ENCODE measurements at regions not wholly inside any gene's neighbourhood (a gene's known extent, or its start where the extent isn't known, plus 50 kb on each side); places are given as distances from the start of the nearest gene placed in this dataset.

GRCh38 chr3:159785273-159785708, 203.3 kb upstream of the IL12A start (continued):
- TF ChIP-seq, protein P1, sequence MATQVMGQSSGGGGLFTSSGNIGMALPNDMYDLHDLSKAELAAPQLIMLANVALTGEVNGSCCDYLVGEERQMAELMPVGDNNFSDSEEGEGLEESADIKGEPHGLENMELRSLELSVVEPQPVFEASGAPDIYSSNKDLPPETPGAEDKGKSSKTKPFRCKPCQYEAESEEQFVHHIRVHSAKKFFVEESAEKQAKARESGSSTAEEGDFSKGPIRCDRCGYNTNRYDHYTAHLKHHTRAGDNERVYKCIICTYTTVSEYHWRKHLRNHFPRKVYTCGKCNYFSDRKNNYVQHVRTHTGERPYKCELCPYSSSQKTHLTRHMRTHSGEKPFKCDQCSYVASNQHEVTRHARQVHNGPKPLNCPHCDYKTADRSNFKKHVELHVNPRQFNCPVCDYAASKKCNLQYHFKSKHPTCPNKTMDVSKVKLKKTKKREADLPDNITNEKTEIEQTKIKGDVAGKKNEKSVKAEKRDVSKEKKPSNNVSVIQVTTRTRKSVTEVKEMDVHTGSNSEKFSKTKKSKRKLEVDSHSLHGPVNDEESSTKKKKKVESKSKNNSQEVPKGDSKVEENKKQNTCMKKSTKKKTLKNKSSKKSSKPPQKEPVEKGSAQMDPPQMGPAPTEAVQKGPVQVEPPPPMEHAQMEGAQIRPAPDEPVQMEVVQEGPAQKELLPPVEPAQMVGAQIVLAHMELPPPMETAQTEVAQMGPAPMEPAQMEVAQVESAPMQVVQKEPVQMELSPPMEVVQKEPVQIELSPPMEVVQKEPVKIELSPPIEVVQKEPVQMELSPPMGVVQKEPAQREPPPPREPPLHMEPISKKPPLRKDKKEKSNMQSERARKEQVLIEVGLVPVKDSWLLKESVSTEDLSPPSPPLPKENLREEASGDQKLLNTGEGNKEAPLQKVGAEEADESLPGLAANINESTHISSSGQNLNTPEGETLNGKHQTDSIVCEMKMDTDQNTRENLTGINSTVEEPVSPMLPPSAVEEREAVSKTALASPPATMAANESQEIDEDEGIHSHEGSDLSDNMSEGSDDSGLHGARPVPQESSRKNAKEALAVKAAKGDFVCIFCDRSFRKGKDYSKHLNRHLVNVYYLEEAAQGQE (tag by site-specific recombination; IDR thresholded peaks at IDR 0.05), result no peak
- TF ChIP-seq ZNF558 (tag by site-specific recombination; IDR thresholded peaks at IDR 0.05) (peak; percentile 29; the same call in 1 of the 2 replicates), ZBTB21 (tag by site-specific recombination; IDR thresholded peaks at IDR 0.05) (no peak), ZNF280C (tag by site-specific recombination; IDR thresholded peaks at IDR 0.05) (no peak), ZNF221 (tag by site-specific recombination; IDR thresholded peaks at IDR 0.05; ENCODE audit: borderline replicate concordance) (no peak), ZNF692 (tag by site-specific recombination; IDR thresholded peaks at IDR 0.05) (peak; percentile 16; the same call in 1 of the 2 replicates), YY2 (tag by site-specific recombination; IDR thresholded peaks at IDR 0.05) (no peak), ZNF366 (tag by site-specific recombination; conservative IDR thresholded peaks at IDR 0.05) (peak; percentile 56), PRDM4 (tag by site-specific recombination; IDR thresholded peaks at IDR 0.05) (peak; percentile 68), ZNF701 (tag by site-specific recombination; IDR thresholded peaks at IDR 0.05) (no peak), ZNF274 (IDR thresholded peaks at IDR 0.05; ENCODE audit: low read length) (no peak), ZNF274 (tag by site-specific recombination; IDR thresholded peaks at IDR 0.05; ENCODE audit: borderline replicate concordance) (no peak), KLF7 (tag by site-specific recombination; IDR thresholded peaks at IDR 0.05; ENCODE audit: borderline replicate concordance) (no peak), ZNF391 (tag by site-specific recombination; IDR thresholded peaks at IDR 0.05; ENCODE audit: borderline replicate concordance, low read depth) (peak; percentile 34; the same call in 1 of the 2 replicates), ZSCAN23 (tag by site-specific recombination; IDR thresholded peaks at IDR 0.05) (0 out of 2 replicates have a peak, but pooled peaks have one; percentile 23), IKZF3 (tag by site-specific recombination; IDR thresholded peaks at IDR 0.05) (0 out of 2 replicates have a peak, but pooled peaks have one; percentile 37), ZNF596 (tag by site-specific recombination; IDR thresholded peaks at IDR 0.05) (no peak), ZNF16 (tag by site-specific recombination; IDR thresholded peaks at IDR 0.05; ENCODE audit: low read depth) (no peak), ZNF423 (tag by site-specific recombination; IDR thresholded peaks at IDR 0.05) (no peak), KLF8 (tag by site-specific recombination; IDR thresholded peaks at IDR 0.05) (peak; percentile 51; the same call in 1 of the 2 replicates), ZNF473 (tag by site-specific recombination; IDR thresholded peaks at IDR 0.05) (no peak), ZNF639 (tag by site-specific recombination; IDR thresholded peaks at IDR 0.05) (0 out of 2 replicates have a peak, but pooled peaks have one; percentile 23), ZNF223 (tag by site-specific recombination; IDR thresholded peaks at IDR 0.05) (no peak), FEZF1 (tag by site-specific recombination; IDR thresholded peaks at IDR 0.05) (peak; percentile 85), WT1 (tag by site-specific recombination; IDR thresholded peaks at IDR 0.05) (peak; percentile 88), YY1 (tag by site-specific recombination; IDR thresholded peaks at IDR 0.05) (no peak), MYNN (tag by site-specific recombination; IDR thresholded peaks at IDR 0.05; ENCODE audit: borderline replicate concordance) (no peak; the same call in 1 of the 2 replicates)
- TF ChIP-seq, protein P2, sequence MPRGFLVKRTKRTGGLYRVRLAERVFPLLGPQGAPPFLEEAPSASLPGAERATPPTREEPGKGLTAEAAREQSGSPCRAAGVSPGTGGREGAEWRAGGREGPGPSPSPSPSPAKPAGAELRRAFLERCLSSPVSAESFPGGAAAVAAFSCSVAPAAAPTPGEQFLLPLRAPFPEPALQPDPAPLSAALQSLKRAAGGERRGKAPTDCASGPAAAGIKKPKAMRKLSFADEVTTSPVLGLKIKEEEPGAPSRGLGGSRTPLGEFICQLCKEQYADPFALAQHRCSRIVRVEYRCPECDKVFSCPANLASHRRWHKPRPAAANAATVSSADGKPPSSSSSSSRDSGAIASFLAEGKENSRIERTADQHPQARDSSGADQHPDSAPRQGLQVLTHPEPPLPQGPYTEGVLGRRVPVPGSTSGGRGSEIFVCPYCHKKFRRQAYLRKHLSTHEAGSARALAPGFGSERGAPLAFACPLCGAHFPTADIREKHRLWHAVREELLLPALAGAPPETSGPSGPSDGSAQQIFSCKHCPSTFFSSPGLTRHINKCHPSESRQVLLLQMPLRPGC (tag by site-specific recombination; IDR thresholded peaks at IDR 0.05), result peak; percentile 79

Data from HEK293 (cell line).